GM21447 (cell line): ENCODE measurements at regions not wholly inside any gene's neighbourhood (a gene's known extent, or its start where the extent isn't known, plus 50 kb on each side); places are given as distances from the start of the nearest gene placed in this dataset.
"Not testable (repeated sequence)": the region's sequence is repeated elsewhere in the genome, so short reads cannot be mapped to it uniquely, and the experiment has no call there.

ENCODE experiments used
- ATAC-seq: cut with Tn5 transposase; IDR thresholded peaks from one replicate; pipeline ENCODE4 v1.9.1; 2021; ENCODE audit not compliant: unreplicated experiment

- no peak for ATAC-seq
Observed at GRCh38 chr2:182477774-182478173, 50.9 kb upstream of the PDE1A start.

DNA sequence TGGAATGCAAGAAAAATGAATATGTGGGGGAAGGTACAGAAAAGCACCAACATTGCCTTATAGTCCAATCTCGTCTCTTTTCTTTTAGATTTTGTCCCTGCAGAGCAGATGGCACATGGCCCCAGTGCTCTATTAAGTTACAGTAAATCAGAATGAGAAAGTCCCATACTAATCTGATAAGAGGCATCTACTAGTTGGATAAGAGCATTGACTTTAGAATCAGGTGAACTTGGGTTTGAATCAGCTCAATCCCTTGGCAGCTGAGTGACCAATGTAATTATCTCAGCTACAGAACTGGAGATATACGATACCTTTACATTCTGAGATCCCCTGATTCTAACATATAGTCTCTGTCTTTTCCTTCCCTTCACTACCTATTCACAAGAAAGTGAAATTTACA lies 54.8 kb upstream of the PDE1A start:
- no peak for ATAC-seq

DNA sequence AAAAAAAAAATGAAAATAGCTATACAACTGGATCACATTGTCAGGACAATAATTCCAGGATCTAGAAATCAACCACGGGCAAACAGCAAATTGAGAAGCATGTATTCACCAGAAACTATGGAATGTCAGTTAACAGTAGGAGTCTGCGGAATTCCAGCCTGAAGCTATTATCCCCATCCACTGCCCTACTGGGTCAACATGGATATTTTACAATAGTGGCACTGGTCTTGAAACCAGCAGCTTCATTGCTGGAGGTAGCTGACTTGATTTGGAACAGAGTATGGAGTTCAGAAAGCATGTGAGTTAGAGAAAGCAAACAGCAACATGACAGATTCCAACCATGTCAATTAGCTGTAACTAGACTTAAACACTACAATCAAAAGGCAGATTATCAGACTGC lies 55.7 kb upstream of the PDE1A start:
- ATAC-seq = no peak

DNA sequence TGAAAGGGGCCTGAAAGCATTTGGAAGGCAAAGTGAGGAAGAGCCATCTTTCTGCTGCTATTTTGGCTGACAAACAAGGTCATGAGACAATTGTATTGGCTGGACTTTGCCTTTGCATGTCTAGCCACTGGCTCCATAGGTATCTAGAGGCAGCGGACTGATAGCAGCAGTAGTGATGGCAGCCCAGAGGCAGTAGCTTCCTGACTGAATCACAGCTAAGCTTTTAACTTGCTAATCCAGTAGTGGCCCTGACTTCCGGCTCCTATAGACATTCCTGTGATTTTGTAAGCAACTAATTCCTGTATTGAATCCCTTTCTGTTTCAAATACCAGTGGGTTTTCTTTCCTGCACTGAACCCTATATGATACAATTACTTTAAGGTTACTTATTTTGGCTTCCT lies 69.8 kb upstream of the PDE1A start:
- ATAC-seq = no peak

DNA sequence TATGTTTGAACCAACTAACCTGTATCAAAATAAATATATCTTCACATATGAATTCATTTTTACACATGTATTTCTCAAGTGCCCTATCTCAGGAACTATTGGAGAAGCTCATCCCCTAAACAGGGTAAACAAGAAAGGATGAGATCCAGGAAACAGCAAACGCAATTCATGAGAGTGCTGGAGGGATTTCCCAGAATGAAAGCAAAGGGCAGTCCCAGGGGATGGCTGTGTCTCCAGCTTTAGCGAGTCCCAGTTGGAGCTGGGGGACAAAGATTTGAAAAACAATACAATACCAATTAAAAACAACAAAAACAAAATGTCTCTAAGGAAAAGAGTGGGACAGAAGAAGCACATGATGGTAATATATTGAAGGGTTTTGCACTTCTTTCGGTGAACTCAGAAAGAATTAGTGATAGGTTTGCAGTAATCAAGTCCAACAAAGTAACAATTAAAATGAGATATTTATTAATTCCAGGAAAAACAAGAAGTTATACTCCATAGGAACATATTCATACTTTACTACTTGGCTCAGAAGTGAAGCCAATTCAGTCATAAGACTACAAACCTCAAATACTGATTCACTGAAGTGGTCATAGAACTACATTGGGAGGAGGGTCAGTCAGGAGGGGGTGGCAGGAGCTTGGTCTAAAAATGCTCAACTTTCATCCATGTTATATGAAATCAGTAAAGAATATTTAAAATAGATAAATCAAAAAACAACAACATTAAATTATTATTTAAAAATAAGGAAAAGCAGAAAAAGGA lies 73.1 kb upstream of the PDE1A start:
- ATAC-seq = no peak

DNA sequence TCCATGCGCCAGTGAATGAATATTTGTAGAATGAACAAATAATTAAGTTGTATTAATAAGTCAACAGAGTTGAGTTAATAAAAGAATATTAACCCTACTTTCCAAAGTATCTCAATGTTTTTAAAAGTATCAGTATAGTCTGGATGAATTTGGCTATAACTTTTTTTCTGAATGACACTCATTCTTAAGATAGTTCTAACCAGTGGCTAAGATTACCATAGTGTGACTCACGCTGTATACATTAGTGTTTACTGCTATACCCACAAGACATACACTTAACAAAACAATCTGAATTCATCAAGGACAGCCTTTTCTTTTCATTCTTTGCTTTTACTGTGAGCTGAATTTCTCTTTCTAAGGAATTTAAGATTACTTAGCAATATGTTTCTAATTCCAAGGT lies 77.0 kb upstream of the PDE1A start:
- ATAC-seq = no peak

DNA sequence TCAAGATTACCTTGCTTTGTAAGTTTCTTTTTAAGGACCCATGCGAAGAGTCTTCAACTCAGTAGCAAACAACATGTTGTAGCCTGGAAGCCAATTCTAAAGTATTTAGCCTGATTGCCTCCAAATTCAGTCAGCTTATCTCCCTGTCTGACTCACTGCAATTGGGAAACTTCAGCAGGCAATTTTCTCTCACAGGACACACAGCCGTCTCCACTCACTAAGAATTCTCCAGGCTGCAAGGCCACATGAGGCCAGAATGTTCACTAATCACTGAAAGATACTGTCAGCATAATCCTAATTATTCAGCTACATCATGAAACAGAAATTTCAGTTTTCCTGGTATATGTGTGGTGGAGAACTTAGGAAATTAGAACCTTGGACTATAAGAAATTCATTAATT lies 78.1 kb upstream of the PDE1A start:
- no peak for ATAC-seq

DNA sequence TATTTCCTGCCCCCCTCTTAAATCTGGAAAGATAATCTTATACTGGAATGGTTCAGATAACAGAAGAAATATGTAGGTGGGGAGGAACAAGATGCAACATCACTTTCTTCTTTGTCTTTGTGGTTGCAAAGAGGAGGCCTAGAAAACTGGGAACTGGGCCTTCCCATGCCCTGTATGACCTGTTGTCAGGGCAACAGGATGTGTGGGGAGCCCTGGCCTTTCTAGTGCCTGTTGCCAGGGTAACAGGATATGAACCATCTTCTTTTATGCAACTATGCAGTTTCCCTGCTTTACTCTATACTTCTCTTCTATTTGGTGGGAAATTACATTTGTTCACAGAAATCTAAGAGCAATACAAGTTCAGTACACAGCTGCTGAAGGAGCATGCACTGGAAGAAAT lies 79.8 kb upstream of the PDE1A start:
- no peak for ATAC-seq

DNA sequence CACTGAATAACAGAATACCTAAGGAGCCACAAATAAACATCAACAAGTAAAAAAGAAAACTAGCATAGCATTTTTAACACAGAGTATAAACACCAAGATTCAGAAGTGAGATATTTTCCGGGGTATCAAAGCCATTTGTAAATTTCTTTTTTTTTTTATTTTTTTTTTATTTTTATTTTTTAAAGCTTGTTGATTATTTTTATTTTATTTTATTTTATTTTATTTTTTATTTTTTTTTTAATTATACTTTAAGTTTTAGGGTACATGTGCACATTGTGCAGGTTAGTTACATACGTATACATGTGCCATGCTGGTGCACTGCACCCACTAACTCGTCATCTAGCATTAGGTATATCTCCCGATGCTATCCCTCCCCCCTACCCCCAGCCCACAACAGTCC lies 81.7 kb upstream of the PDE1A start:
- ATAC-seq = not testable (repeated sequence)

DNA sequence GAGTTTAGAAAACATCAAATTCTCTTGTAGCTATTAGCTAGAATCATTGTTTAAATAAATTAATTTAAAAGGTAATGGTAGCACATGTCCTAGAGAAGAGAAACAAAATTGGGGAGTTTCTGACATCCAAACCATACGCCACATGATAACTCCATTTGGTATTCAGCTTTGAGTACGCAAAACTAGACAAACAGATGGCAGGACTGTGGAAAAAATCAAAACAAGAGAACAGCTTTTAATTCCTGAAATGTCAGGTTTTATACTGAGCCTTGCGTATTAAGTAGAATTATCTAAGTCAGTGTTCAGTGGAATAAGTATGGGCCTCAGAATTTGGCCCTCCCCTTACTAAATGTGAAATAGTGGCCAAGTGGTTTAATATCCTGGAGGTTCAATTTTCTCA lies 82.4 kb upstream of the PDE1A start:
- ATAC-seq = no peak

GRCh38 chr2:182521453-182522404 lies 94.9 kb upstream of the PDE1A start:
- ATAC-seq = no peak

DNA sequence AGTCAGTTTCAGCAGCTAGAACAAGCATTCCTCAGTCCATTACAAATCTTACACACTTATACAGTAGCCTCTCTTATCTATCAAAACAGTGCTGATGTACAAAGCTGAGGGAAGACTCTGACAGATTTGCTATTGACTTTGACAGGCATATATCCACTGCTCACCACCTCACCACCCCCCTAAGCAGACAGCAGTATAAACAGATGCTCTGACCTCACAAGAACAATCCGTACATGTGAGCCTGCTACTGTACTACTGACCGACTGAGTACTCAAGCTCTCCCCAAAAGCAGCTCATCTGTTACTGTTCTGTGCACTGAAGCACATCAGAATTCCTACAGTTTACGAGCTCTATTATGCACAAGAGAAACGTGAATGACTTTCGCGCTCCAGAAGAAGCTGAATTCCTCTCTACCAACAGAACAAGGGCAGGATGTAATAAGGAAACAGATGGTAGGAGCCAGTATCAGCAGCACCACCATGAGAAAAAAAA lies 95.6 kb upstream of the PDE1A start:
- ATAC-seq = no peak

DNA sequence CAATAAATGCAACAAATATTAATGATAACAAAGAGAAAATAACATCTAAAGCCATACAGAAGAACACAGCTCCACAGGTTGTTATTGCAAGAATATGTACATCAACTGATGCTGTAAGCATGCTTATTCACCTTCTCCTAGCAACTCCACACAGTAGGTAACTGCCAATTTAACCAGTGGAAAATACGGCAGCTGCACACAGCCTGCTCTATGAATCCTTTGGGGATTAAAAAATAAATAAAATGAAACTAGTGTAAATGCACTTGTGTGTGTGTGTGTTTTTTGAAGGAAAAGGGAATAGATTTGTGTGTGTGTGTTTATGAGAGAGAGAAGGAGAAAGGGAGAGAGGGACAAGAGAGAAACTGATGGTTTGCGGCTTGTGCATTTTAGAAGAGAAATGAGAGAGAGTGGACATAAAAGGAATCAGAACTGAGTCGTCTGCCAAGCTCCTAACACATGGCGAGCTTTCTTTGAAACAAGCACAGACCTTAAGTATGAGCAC lies 96.2 kb upstream of the PDE1A start:
- no peak for ATAC-seq

GRCh38 chr2:182530636-182531035 lies 103.8 kb upstream of the PDE1A start:
- no peak for ATAC-seq

GRCh38 chr2:182540252-182540651 lies 113.4 kb upstream of the PDE1A start:
- no peak for ATAC-seq

DNA sequence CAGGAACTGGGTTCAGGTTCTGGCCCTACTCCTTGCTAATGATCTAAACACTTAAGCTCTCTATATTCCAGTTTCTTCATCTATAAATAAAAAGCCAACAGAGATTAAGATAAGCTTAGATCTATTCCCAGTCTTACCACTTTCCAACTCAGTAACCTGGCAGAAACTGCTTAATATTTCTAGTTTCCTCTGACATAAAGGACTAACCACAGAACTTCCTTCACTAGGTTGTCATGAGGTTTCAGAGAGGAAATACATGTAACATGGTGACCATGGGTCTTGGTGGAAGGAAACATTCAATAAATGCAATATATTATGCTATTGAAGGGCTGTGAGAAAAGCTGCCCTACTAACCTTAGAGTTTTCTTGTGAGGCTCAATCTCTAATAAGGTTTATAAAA lies 114.4 kb upstream of the PDE1A start:
- ATAC-seq = peak; percentile 86

DNA sequence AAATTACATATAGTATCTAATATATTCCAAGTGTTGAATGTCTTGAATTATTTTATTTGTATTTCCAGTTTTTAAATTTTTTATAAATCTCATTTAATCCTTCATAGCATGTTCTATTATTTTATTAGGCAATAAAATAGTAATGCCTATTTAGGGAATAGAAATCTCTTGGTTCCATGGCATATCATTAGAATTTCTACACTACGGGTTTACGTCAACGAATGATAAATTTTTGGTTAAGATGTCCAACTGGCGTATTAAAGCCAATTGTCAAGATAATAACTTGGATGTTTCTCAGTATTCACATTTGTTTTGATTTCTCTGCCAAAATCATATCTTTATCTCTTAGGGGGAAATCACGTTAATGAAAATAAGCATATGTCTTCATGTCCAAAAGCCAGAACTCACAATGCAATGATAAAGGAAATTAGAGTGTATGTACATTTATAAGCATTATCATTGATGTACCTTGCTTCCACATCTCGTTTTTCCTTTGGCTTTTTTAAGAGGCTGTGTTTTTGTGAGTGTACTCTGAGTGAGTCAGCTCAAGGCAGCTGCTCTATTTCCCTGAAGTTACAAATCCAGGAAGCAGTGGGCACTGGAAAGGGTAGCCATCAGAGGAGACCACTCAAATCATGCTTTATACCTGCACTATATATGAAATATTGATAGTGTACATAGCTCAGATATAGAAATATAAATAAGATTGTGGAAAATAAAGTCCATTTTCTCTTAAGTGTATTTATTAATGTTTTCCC lies 115.8 kb upstream of the PDE1A start:
- ATAC-seq = no peak

DNA sequence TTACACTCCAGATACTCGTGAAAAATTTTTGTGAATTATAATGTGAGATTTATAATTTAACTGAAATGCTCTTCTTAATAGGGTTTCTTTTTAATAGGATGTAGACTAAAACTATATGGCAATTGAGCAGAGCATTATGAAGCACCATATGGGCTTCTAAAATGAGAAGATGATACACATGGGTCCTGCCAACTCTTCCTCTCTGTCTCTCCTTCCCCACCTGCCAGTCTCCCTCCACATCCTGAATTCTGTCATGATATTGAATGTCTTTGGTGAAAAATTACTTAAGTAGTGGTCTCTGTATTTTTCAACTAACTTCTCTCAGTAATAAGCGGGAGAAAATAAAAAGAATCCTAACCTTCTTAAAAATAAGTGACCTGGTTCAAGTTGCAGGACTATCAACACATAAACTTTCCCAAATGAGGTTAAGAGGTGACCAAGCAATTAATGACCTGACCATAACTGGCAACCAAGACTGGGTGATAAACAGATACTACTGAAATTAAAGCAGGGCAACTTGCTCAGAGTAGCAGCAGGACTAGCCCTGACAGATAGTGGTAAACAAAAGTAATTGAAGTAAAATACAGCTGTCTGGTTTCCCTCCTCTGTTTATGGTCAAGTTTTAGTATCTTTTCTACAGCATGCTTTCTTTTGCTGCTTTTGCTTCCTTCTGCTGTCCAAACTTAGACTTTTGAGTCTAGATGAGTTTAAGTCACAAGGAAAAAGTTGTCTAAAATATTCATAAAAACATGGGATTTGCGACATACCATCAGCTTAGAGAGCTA lies 117.1 kb upstream of the PDE1A start:
- no peak for ATAC-seq

- ATAC-seq = peak; percentile 59
Observed at GRCh38 chr2:182545420-182546167, 118.8 kb upstream of the PDE1A start.
